ENCODE measurements at regions not wholly inside any gene's neighbourhood (a gene's known extent, or its start where the extent isn't known, plus 50 kb on each side); places are given as distances from the start of the nearest gene placed in this dataset.

DNA sequence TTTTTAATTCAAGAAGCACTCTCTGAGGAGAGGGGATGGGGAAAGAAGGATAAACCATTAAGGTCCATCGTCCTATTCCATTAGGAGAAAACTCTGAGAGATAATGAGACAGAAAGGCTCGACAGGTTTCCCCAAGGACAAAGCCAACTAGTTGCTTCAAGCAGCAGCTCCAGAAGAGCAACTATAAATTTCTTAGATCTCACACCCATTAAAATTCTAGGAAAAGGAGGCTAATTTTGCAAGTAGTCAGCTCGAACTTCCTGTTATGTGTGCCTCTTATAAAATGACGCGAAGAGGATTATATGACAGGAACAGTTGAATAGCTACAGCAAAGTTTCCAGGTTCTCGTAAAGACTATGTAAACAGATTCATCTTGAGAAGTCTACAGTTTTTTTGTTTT is 52.0 kb upstream of the ST8SIA6 start:
- ATAC-seq (ENCODE audit: poor library complexity) (no peak), DNase-seq (peak in 1 of 14 experiments; percentile 59)
- CTCF ChIA-PET = interaction anchor here (1.3 kb wide), 1 partner anchor 9 kb away, joined by 3 read pairs; no protein-coding TSS in a partner anchor
- H3K27me3 ChIP-seq (ENCODE audit: control insufficient read depth in 1 of 2, insufficient read depth in 2 of 2, low read length in 2 of 2) = no peaks in the 10 kb centered on the region
- H3K4me1 Mint-ChIP-seq (ENCODE audit: low read depth) = peaks cover 24% of the 10 kb centered on the region
- H3K27ac Mint-ChIP-seq = peak overlapping the region; percentile 28
- H3K9me3 ChIP-seq (ENCODE audit: control insufficient read depth in 1 of 2, insufficient read depth in 1 of 2, low read length in 2 of 2) = no peaks in the 10 kb centered on the region
- H3K36me3 Mint-ChIP-seq (ENCODE audit: low read depth) = no peaks in the 10 kb centered on the region
- no peak overlapping the region for H3K4me3 Mint-ChIP-seq
- H3K9me3 Mint-ChIP-seq = no peaks in the 10 kb centered on the region
- peak overlapping the region in 1 of 2 donors; percentile 19 for H3K27ac ChIP-seq (ENCODE audit: low read depth in 1 of 2, low read length in 2 of 2)
- intact Hi-C loops (cut with DNase I, micrococcal nuclease) = no loop called here
- TF ChIP-seq, protein P1, sequence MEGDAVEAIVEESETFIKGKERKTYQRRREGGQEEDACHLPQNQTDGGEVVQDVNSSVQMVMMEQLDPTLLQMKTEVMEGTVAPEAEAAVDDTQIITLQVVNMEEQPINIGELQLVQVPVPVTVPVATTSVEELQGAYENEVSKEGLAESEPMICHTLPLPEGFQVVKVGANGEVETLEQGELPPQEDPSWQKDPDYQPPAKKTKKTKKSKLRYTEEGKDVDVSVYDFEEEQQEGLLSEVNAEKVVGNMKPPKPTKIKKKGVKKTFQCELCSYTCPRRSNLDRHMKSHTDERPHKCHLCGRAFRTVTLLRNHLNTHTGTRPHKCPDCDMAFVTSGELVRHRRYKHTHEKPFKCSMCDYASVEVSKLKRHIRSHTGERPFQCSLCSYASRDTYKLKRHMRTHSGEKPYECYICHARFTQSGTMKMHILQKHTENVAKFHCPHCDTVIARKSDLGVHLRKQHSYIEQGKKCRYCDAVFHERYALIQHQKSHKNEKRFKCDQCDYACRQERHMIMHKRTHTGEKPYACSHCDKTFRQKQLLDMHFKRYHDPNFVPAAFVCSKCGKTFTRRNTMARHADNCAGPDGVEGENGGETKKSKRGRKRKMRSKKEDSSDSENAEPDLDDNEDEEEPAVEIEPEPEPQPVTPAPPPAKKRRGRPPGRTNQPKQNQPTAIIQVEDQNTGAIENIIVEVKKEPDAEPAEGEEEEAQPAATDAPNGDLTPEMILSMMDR (IDR thresholded peaks at IDR 0.05) = no peak
- H3K27me3 Mint-ChIP-seq = no peaks in the 10 kb centered on the region
- POLR2A ChIA-PET = no interaction called here
- H3K4me1 ChIP-seq (ENCODE audit: insufficient read depth, low read length) = peaks cover 22% of the 10 kb centered on the region
- H3K36me3 ChIP-seq (ENCODE audit: insufficient read depth, low read length) = no peaks in the 10 kb centered on the region
- H3K4me3 ChIP-seq (ENCODE audit: low read length) = no peak overlapping the region

DNA sequence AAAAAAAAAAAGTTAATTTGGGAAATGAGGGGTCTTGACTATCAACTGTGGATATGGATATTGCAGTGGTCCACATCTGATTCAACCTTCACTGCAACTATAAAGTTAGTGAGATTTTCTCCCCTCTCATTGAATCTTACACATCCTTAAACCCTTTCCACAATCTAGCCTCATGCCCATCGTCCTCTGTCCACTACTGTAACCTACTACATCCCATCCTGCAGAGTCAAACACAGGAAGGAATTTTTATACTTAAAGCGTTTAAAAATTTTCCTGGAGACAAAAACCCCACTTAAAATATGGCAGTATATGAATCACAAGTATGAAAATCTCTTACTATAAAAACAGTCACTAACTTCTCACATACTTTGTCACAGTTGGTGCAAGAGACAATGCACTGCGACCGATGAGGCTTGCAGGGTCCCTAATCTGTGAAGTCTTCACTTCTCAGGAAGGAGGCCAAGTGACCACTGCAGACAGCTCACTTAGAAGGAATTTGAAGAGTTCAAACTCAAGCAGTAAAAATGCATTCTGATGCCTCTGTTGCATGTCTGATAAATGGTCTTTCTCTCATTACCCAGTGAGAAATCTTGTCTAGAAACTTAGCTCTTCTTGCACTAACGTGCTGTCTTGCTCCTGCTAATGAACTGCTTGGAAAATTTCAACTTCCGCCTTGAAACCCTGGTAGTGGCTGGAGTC is 50.3 kb upstream of the ST8SIA6 start:
- TF ChIP-seq, protein P1 (IDR thresholded peaks at IDR 0.05) = no peak
- Mint-ChIP-seq H3K36me3 (ENCODE audit: low read depth) (no peaks in the 10 kb centered on the region), H3K4me1 (ENCODE audit: low read depth) (peaks cover 24% of the 10 kb centered on the region), H3K9me3 (no peaks in the 10 kb centered on the region), H3K27me3 (no peaks in the 10 kb centered on the region), H3K4me3 (no peak overlapping the region), H3K27ac (no peak overlapping the region)
- no peaks in the 10 kb centered on the region for H3K36me3 ChIP-seq (ENCODE audit: insufficient read depth, low read length)
- no peak overlapping the region for H3K27ac ChIP-seq (ENCODE audit: low read depth in 1 of 2, low read length in 2 of 2)
- H3K4me1 ChIP-seq (ENCODE audit: insufficient read depth, low read length) = peaks cover 14% of the 10 kb centered on the region
- DNase-seq = no peak
- ATAC-seq (ENCODE audit: poor library complexity) = no peak
- no peaks in the 10 kb centered on the region for H3K27me3 ChIP-seq (ENCODE audit: control insufficient read depth in 1 of 2, insufficient read depth in 2 of 2, low read length in 2 of 2)
- H3K9me3 ChIP-seq (ENCODE audit: control insufficient read depth in 1 of 2, insufficient read depth in 1 of 2, low read length in 2 of 2) = no peaks in the 10 kb centered on the region
- intact Hi-C loops (cut with DNase I, micrococcal nuclease) = no loop called here
- H3K4me3 ChIP-seq (ENCODE audit: low read length) = no peak overlapping the region
- CTCF ChIA-PET = no interaction called here
- POLR2A ChIA-PET = interaction anchor here (0.6 kb wide), 1 partner anchor 826 kb away, joined by 4 read pairs; no protein-coding TSS in a partner anchor

All from CD4-positive, alpha-beta T cell (primary cell).